Panc1 (cell line): ENCODE measurements at regions not wholly inside any gene's neighbourhood (a gene's known extent, or its start where the extent isn't known, plus 50 kb on each side); places are given as distances from the start of the nearest gene placed in this dataset.

Experiments used
- ATAC-seq: fragments of 200-7000 bp; cut with Tn5 transposase; 2 replicates; pipeline ENCODE4 v1.9.1; 2020; ENCODE audit warnings: mild to moderate bottlenecking, moderate library complexity
- BruUV-seq: library from RNA; stranded (reverse); fragments of 400-500 nt; replicated peaks from 2 replicates; lab custom pipeline; 2021; lab: Mats Ljungman, UMichigan
- CTCF ChIA-PET: fragments of 300-600 bp; sonication (Branson Sonifier 250); formaldehyde crosslinking; loops from one replicate; lab custom pipeline; 2022; ENCODE audit warnings: antibody characterized with exemption; lab: Charles Lee
- POLR2A ChIA-PET: fragments of 300-600 bp; sonication (Branson Sonifier 250); formaldehyde crosslinking; loops from one replicate; lab custom pipeline; 2022; ENCODE audit warnings: antibody characterized with exemption; lab: Charles Lee
- DNase-seq: peaks from one replicate; pipeline ENCODE4 v3.0.0-alpha.2; 2010; ENCODE audit warnings: low read depth, low spot score
- H3K27ac ChIP-seq: 2 replicates; pipeline ENCODE4 v1.5.1; 2011; ENCODE audit warnings: mild to moderate bottlenecking, low read length, inconsistent platforms
- H3K27me3 ChIP-seq: fragments of 200-500 bp; sonication (Bioruptor generic); 2 replicates; pipeline ENCODE4 v1.6.0; 2014; ENCODE audit warnings: low read length, inconsistent platforms; ENCODE audit not compliant: control insufficient read depth, insufficient read depth
- H3K36me3 ChIP-seq: fragments of 200-500 bp; sonication (Bioruptor generic); 2 replicates; pipeline ENCODE4 v1.5.1; 2014; ENCODE audit warnings: inconsistent platforms, mild to moderate bottlenecking, low read length, moderate library complexity; ENCODE audit not compliant: control insufficient read depth, insufficient read depth
- H3K4me1 ChIP-seq: 2 replicates; pipeline ENCODE4 v1.5.1; 2011; ENCODE audit warnings: inconsistent platforms, mild to moderate bottlenecking, low read length, moderate library complexity; ENCODE audit not compliant: control insufficient read depth, insufficient read depth
- H3K4me3 ChIP-seq, 2 experiments: 2 replicates each; pipeline ENCODE4 v1.5.1; 2011 to 2012; ENCODE audit warnings: low read depth in 2 of 2, low read length in 2 of 2, mild to moderate bottlenecking in 2 of 2, inconsistent platforms in 1 of 2, moderate library complexity in 1 of 2
- H3K9me3 ChIP-seq: fragments of 200-500 bp; sonication (Bioruptor generic); 2 replicates; pipeline ENCODE4 v1.5.1; 2014; ENCODE audit warnings: low read depth, mild to moderate bottlenecking, inconsistent platforms, low read length, moderate library complexity; ENCODE audit not compliant: control insufficient read depth, insufficient read depth
- CTCF ChIP-seq: fragments of 450-650 bp; IDR thresholded peaks from 2 replicates; pipeline ENCODE4 v1.5.1; 2017; ENCODE audit warnings: mild to moderate bottlenecking
- POLR2AphosphoS5 ChIP-seq: IDR thresholded peaks from 2 replicates; pipeline ENCODE4 v1.6.1; 2012; ENCODE audit warnings: mild to moderate bottlenecking, low read depth, low read length, moderate library complexity
- REST ChIP-seq, 2 experiments: IDR thresholded peaks; 2 replicates each; pipeline ENCODE4 v1.6.1; 2011 to 2012; ENCODE audit warnings: low read depth in 2 of 2, control low read depth in 1 of 2, low read length in 1 of 2, mild to moderate bottlenecking in 1 of 2, moderate library complexity in 1 of 2; ENCODE audit not compliant: insufficient read depth in 1 of 2
- SIN3A ChIP-seq: IDR thresholded peaks from 2 replicates; pipeline ENCODE4 v1.6.1; 2012; ENCODE audit warnings: low read depth, mild to moderate bottlenecking, low read length, moderate library complexity, borderline replicate concordance; ENCODE audit not compliant: insufficient read depth
- TCF7L2 ChIP-seq: IDR thresholded peaks from 2 replicates; pipeline ENCODE4 v1.6.1; 2011; ENCODE audit warnings: mild to moderate bottlenecking, low read depth, low read length, inconsistent platforms
- in situ Hi-C: cut with HindIII; loops from 2 replicates; pipeline ENCODE4 v1.10.0; 2016; ENCODE audit warnings: low sequenced_read_pairs, low pct_unique_long_range_greater_than_20kb
- intact Hi-C: fragments of 100-400 bp; cut with micrococcal nuclease; formaldehyde crosslinking; loops from one replicate; pipeline ENCODE4 v1.10.0; 2022; ENCODE audit not compliant: unreplicated experiment

- in situ Hi-C loops (no loop called here), intact Hi-C loops (no loop called here)
- POLR2A ChIA-PET, result no interaction called here
- Histone ChIP-seq H3K27me3 (no peaks in the 10 kb centered on the region), H3K4me3 (no peak overlapping the region), H3K4me1 (no peaks in the 10 kb centered on the region), H3K36me3 (no peaks in the 10 kb centered on the region), H3K27ac (no peak overlapping the region), H3K9me3 (no peaks in the 10 kb centered on the region)
- TF ChIP-seq POLR2AphosphoS5 (no peak), TCF7L2 (no peak), REST (IDR thresholded peaks at IDR 0.05; ENCODE audit: insufficient read depth in 1 of 2, low read depth in 2 of 2, low read length in 1 of 2) (no peak), SIN3A (no peak), CTCF (no peak)
- CTCF ChIA-PET, result interaction anchor here (0.7 kb wide), 1 partner anchor 188 kb away, joined by 3 read pairs; no protein-coding TSS in a partner anchor
- no TSS peak for BruUV-seq
- DNase-seq (no peak), ATAC-seq (no peak)
These were observed 354.1 kb upstream of the C1orf87 start for GRCh38 chr1:60427701-60428100.

GRCh38 chr1:60427194-60427593 lies 353.6 kb upstream of the C1orf87 start:
- ChIA-PET POLR2A (no interaction called here), CTCF (interaction anchor here (0.7 kb wide), 1 partner anchor 187 kb away, joined by 3 read pairs; no protein-coding TSS in a partner anchor)
- H3K9me3 ChIP-seq, result no peaks in the 10 kb centered on the region
- intact Hi-C loops (no loop called here), in situ Hi-C loops (no loop called here)
- no peak for DNase-seq
- H3K4me3 ChIP-seq, result no peak overlapping the region
- H3K27me3 ChIP-seq, result no peaks in the 10 kb centered on the region
- TF ChIP-seq SIN3A, result no peak
- TF ChIP-seq REST (IDR thresholded peaks at IDR 0.05; ENCODE audit: insufficient read depth in 1 of 2, low read depth in 2 of 2, low read length in 1 of 2), result no peak
- no peak for TF ChIP-seq TCF7L2
- no peak for TF ChIP-seq POLR2AphosphoS5
- no peak for TF ChIP-seq CTCF
- H3K4me1 ChIP-seq, result no peaks in the 10 kb centered on the region
- no peak overlapping the region for H3K27ac ChIP-seq
- no peaks in the 10 kb centered on the region for H3K36me3 ChIP-seq
- BruUV-seq, result no TSS peak
- ATAC-seq, result no peak
